WI38 (cell line): ENCODE measurements at regions not wholly inside any gene's neighbourhood (a gene's known extent, or its start where the extent isn't known, plus 50 kb on each side); places are given as distances from the start of the nearest gene placed in this dataset.
"Not testable (repeated sequence)": the region's sequence is repeated elsewhere in the genome, so short reads cannot be mapped to it uniquely, and the experiment has no call there.

Experiments used
- H3K4me3 ChIP-seq: 2 replicates; pipeline ENCODE4 v1.5.1; 2011; ENCODE audit warnings: low read depth, mild to moderate bottlenecking, control low read depth, low read length
- TF ChIP-seq, protein P1 (sequence below): IDR thresholded peaks from 2 replicates; pipeline ENCODE4 v1.5.1; 2012; ENCODE audit warnings: low read depth, mild to moderate bottlenecking, control low read depth, low read length

DNA sequence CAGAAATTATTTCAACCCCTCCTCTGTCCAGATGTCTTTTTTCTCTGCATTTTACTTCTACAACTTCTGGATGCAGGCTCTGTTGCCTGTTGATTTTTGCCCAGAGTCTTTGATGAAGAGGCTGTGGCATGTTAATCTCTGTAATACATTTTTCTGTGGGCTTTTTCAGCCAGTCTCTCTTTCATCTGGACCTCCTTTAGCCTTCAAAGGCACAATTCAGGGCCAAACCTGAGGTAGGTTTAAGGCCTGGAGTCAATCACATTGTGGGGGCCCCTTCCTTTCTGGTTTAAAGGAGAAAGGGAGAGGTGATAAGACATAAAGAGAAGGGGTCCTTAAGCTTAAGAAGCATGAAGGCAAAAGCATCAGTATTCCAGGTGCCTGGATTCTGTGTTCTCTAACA lies 553.7 kb downstream of the FLRT2 start:
- TF ChIP-seq, protein P1, sequence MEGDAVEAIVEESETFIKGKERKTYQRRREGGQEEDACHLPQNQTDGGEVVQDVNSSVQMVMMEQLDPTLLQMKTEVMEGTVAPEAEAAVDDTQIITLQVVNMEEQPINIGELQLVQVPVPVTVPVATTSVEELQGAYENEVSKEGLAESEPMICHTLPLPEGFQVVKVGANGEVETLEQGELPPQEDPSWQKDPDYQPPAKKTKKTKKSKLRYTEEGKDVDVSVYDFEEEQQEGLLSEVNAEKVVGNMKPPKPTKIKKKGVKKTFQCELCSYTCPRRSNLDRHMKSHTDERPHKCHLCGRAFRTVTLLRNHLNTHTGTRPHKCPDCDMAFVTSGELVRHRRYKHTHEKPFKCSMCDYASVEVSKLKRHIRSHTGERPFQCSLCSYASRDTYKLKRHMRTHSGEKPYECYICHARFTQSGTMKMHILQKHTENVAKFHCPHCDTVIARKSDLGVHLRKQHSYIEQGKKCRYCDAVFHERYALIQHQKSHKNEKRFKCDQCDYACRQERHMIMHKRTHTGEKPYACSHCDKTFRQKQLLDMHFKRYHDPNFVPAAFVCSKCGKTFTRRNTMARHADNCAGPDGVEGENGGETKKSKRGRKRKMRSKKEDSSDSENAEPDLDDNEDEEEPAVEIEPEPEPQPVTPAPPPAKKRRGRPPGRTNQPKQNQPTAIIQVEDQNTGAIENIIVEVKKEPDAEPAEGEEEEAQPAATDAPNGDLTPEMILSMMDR = no peak
- H3K4me3 ChIP-seq = no peak overlapping the region

DNA sequence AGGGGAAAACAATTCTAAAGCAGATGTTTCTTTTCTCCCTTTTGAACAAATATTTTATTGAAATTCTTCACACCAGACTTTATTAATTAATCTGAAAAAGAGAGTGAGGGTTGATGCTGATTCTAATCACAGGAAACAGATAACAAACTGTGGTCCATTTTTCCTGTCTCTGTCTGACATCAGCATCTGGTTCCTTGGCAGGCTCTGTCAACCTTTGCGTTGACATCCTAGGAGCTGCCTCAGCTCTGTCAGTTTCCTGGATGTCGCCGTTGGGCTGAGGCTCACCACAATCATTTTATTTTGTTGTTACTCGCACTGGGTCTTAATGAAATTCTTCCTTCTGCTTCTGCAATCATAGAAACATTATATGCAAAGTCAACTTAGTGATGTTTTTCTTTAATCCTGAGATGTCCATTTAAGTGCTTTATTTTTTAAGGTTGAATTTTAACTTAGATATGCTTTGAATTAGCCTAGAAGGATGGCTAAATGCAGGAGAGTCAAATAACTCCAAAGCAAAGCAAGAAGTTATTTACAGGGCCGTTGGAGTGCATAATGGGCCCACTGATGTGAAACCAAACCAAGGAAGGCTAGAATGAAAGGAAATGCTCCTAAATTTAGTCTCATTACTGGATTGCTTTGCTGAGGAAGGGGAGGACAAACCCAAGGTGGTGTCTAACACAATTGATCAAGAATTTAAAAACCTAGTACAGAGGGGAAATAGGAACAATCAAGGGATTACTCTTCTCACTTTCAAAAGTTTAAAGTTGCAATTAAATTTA lies 542.4 kb downstream of the FLRT2 start:
- no peak overlapping the region for H3K4me3 ChIP-seq
- TF ChIP-seq, protein P1 = no peak

GRCh38 chr14:86066651-86067050 lies 536.7 kb downstream of the FLRT2 start:
- H3K4me3 ChIP-seq = no peak overlapping the region
- TF ChIP-seq, protein P1 = no peak

DNA sequence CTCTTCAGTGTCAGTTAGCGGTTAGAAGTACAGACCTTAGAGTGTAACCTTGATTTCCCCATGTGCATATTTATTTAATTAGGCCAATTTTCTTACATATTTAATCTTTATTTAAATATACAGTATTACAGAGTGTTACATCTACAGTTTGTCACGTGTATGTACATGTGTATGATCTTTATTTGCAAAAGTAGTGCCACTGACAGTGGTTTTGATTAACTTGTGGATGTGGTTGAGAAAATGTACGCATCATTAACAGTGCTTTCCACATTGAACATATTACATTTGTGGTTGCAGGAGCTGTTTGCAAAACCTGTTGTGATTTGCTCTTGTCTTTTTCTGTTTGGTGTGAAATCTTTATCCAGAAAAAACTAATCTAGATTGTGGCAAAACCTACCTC lies 535.5 kb downstream of the FLRT2 start:
- H3K4me3 ChIP-seq = no peak overlapping the region
- TF ChIP-seq, protein P1 = no peak

- H3K4me3 ChIP-seq = not testable (repeated sequence)
Measured at GRCh38 chr14:86064595-86064994, 534.7 kb downstream of the FLRT2 start.

GRCh38 chr14:86057018-86057667 lies 527.2 kb downstream of the FLRT2 start:
- no peak overlapping the region for H3K4me3 ChIP-seq
- TF ChIP-seq, protein P1 = peak; percentile 74

DNA sequence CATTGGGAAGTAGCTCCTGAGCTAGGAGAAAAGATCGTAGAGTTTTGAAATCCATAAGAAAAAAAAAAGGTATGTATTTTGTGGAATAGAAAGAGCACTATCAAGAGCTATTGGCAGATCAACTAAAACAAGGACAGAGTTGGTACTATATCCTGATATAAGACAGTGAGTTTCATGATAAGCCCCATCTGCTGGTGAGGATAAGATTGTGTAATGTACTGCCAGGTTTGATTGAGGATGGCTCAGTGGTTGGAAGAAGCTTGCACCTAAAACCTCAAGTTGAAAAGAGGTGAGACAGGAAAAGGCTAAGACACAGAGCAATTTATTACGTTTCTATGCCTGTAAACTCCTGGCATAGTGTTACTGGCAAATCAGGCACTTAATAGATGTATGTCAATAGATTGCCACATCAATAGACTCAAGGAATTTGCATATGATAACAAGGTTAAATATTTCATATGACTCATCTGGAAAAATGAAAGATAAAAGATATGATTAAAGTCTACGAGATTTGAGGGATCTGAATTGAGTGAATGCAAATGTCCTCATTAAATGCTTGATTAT lies 525.6 kb downstream of the FLRT2 start:
- no peak overlapping the region for H3K4me3 ChIP-seq
- TF ChIP-seq, protein P1 = no peak
